Upper lobe of left lung (tissue), 6 donors: ENCODE measurements at regions not wholly inside any gene's neighbourhood (a gene's known extent, or its start where the extent isn't known, plus 50 kb on each side); places are given as distances from the start of the nearest gene placed in this dataset.

Experiments used
- ATAC-seq, 2 donors: fragments of 200-7000 bp; cut with Tn5 transposase; one replicate each; pipeline ENCODE4 v1.9.1; 2022; ENCODE audit warnings: mild to moderate bottlenecking in 2 of 2, moderate library complexity in 2 of 2; ENCODE audit not compliant: low FRiP score in 2 of 2
- DNase-seq, 2 donors: peaks; one replicate each; pipeline ENCODE4 v3.0.0-alpha.2; 2019 to 2020
- H3K27ac ChIP-seq, 4 donors: fragments of 200-600 bp; sonication (generic); one replicate each; pipeline ENCODE4 v1.5.1; 2016 to 2019
- H3K27me3 ChIP-seq, 4 donors: fragments of 200-600 bp; sonication (generic); one replicate each; pipeline ENCODE4 v1.5.1; 2017 to 2019
- H3K36me3 ChIP-seq, 4 donors: fragments of 200-600 bp; sonication (generic); one replicate each; pipeline ENCODE4 v1.5.1; 2016 to 2019
- H3K4me1 ChIP-seq, 4 donors: fragments of 200-600 bp; sonication (generic); one replicate each; pipeline ENCODE4 v1.5.1; 2018 to 2019
- H3K4me3 ChIP-seq, 4 donors: fragments of 200-600 bp; sonication (generic); one replicate each; pipeline ENCODE4 v1.5.1; 2017 to 2019; ENCODE audit warnings: mild to moderate bottlenecking in 2 of 4, moderate library complexity in 1 of 4
- H3K9me3 ChIP-seq, 4 donors: fragments of 200-600 bp; sonication (generic); one replicate each; pipeline ENCODE4 v1.5.1; 2018 to 2019
- CTCF ChIP-seq, 6 experiments: fragments of 450-650 bp in 4 of 6; fragments of 200-600 bp in 2 of 6; sonication (generic) in 2 of 6; IDR thresholded peaks; one replicate each; pipeline ENCODE4 v1.5.1; 2016 to 2019; ENCODE audit warnings: antibody characterized with exemption in 6 of 6
- EP300 ChIP-seq, 4 donors: sonication (generic); formaldehyde crosslinking; IDR thresholded peaks; one replicate each; pipeline ENCODE4 v1.5.1; 2017; ENCODE audit warnings: antibody characterized with exemption in 4 of 4, control low read depth in 2 of 4
- POLR2A ChIP-seq, 4 donors: fragments of 450-650 bp; IDR thresholded peaks; one replicate each; pipeline ENCODE4 v1.5.1; 2016 to 2017; ENCODE audit warnings: antibody characterized with exemption in 4 of 4, mild to moderate bottlenecking in 2 of 4
- POLR2AphosphoS5 ChIP-seq, 2 donors: sonication (generic); formaldehyde crosslinking; IDR thresholded peaks; one replicate each; pipeline ENCODE4 v1.5.1; 2017; ENCODE audit warnings: antibody characterized with exemption in 2 of 2
- WGBS, 2 donors: methylation state at CpG; one replicate each; pipeline ENCODE4 v1.1.5; 2017 to 2018; 5-methylcytosine and 5-hydroxymethylcytosine counted together
- donor health status: DM: no; HTN: no; CAD: no; lungs with moderate emphysema.
- donor health status: DM: no; HTN: yes; CAD: no; lungs with severe emphysema.

- Histone ChIP-seq H3K9me3 (peaks cover 0 to 13% (median 8%) of the 10 kb centered on the region in 4 donors), H3K27ac (no peak overlapping the region), H3K4me3 (no peak overlapping the region), H3K4me1 (no peaks in the 10 kb centered on the region), H3K36me3 (no peaks in the 10 kb centered on the region), H3K27me3 (no peaks in the 10 kb centered on the region)
- TF ChIP-seq CTCF (IDR thresholded peaks at IDR 0.05) = no peak
- TF ChIP-seq POLR2A (IDR thresholded peaks at IDR 0.05) = no peak
- TF ChIP-seq POLR2AphosphoS5 (IDR thresholded peaks at IDR 0.05) = no peak
- no peak for TF ChIP-seq EP300 (IDR thresholded peaks at IDR 0.05)
- WGBS, 2 donors = 100% methylated on average over 1 of the region's 1 CpG
- no peak for DNase-seq
- no peak for ATAC-seq
Observed at GRCh38 chr4:81854406-81854805, 382.7 kb upstream of the RASGEF1B start.

GRCh38 chr4:81852031-81852715 lies 380.5 kb upstream of the RASGEF1B start:
- Histone ChIP-seq H3K36me3 (no peaks in the 10 kb centered on the region), H3K4me1 (no peaks in the 10 kb centered on the region), H3K4me3 (no peak overlapping the region), H3K27me3 (no peaks in the 10 kb centered on the region), H3K9me3 (peaks cover 0 to 13% (median 8%) of the 10 kb centered on the region in 4 donors), H3K27ac (no peak overlapping the region)
- 85 to 87% methylated on average over 1 of the region's 1 CpG for WGBS, 2 donors
- TF ChIP-seq POLR2A (IDR thresholded peaks at IDR 0.05) = no peak
- TF ChIP-seq POLR2AphosphoS5 (IDR thresholded peaks at IDR 0.05) = no peak
- TF ChIP-seq EP300 (IDR thresholded peaks at IDR 0.05) = no peak
- TF ChIP-seq CTCF (IDR thresholded peaks at IDR 0.05) = no peak
- DNase-seq (no peak), ATAC-seq (no peak)

GRCh38 chr4:81850701-81851100 lies 379.0 kb upstream of the RASGEF1B start:
- H3K36me3 ChIP-seq = no peaks in the 10 kb centered on the region
- no peaks in the 10 kb centered on the region for H3K4me1 ChIP-seq
- H3K4me3 ChIP-seq = no peak overlapping the region
- H3K9me3 ChIP-seq = peaks cover 0 to 13% (median 8%) of the 10 kb centered on the region in 4 donors
- DNase-seq (no peak), ATAC-seq (no peak)
- TF ChIP-seq CTCF (IDR thresholded peaks at IDR 0.05) = no peak
- no peak for TF ChIP-seq EP300 (IDR thresholded peaks at IDR 0.05)
- TF ChIP-seq POLR2AphosphoS5 (IDR thresholded peaks at IDR 0.05) = no peak
- TF ChIP-seq POLR2A (IDR thresholded peaks at IDR 0.05) = no peak
- 46 to 59% methylated on average over 1 of the region's 1 CpG for WGBS, 2 donors
- H3K27ac ChIP-seq = no peak overlapping the region
- no peaks in the 10 kb centered on the region for H3K27me3 ChIP-seq

- 77 to 94% methylated on average over 3 of the region's 3 CpGs for WGBS, 2 donors
Observed at GRCh38 chr4:81845761-81846160, 374.1 kb upstream of the RASGEF1B start.

More at GRCh38 chr4:81845761-81846160, 374.1 kb upstream of the RASGEF1B start:
- Histone ChIP-seq H3K9me3 (no peaks in the 10 kb centered on the region), H3K4me1 (peaks cover 0 to 5% (median 0%) of the 10 kb centered on the region in 4 donors), H3K27ac (no peak overlapping the region), H3K27me3 (no peaks in the 10 kb centered on the region), H3K4me3 (no peak overlapping the region), H3K36me3 (no peaks in the 10 kb centered on the region)
- DNase-seq (no peak), ATAC-seq (no peak)
- TF ChIP-seq EP300 (IDR thresholded peaks at IDR 0.05) (no peak), POLR2AphosphoS5 (IDR thresholded peaks at IDR 0.05) (no peak), POLR2A (IDR thresholded peaks at IDR 0.05) (no peak), CTCF (IDR thresholded peaks at IDR 0.05) (no peak)
